Mesenchymal stem cell (in vitro differentiated cells and primary cell): ENCODE measurements at regions not wholly inside any gene's neighbourhood (a gene's known extent, or its start where the extent isn't known, plus 50 kb on each side); places are given as distances from the start of the nearest gene placed in this dataset.

Source experiments
- DNase-seq: peaks from one replicate; pipeline ENCODE4 v3.0.0-alpha.2; 2013
- H2AFZ ChIP-seq: one replicate; pipeline ENCODE4 v1.6.1; 2013; ENCODE audit warnings: low read depth, mild to moderate bottlenecking, control low read depth, inconsistent platforms, low read length, moderate library complexity
- H2AK5ac ChIP-seq: 2 replicates; pipeline ENCODE4 v1.6.1; 2013; ENCODE audit warnings: low read length, moderate library complexity, mild to moderate bottlenecking, inconsistent platforms; ENCODE audit not compliant: severe bottlenecking
- H2BK120ac ChIP-seq: one replicate; pipeline ENCODE4 v1.6.1; 2013; ENCODE audit warnings: low read depth, mild to moderate bottlenecking, inconsistent platforms, low read length, moderate library complexity
- H2BK12ac ChIP-seq, 2 experiments: one replicate each; pipeline ENCODE4 v1.6.1; 2013; ENCODE audit warnings: inconsistent platforms in 2 of 2, low read length in 2 of 2, mild to moderate bottlenecking in 2 of 2, moderate library complexity in 2 of 2, control low read depth in 1 of 2
- H2BK15ac ChIP-seq: one replicate; pipeline ENCODE4 v1.6.1; 2013; ENCODE audit warnings: mild to moderate bottlenecking, low read depth, inconsistent platforms; ENCODE audit not compliant: poor library complexity, severe bottlenecking
- H2BK5ac ChIP-seq: 2 replicates; pipeline ENCODE4 v1.6.1; 2013; ENCODE audit warnings: low read depth, mild to moderate bottlenecking, low read length, control low read depth, inconsistent platforms; ENCODE audit not compliant: poor library complexity, severe bottlenecking
- H3K14ac ChIP-seq, 2 experiments: one replicate each; pipeline ENCODE4 v1.6.1; 2013; ENCODE audit warnings: inconsistent platforms in 2 of 2, low read length in 2 of 2, control low read depth in 1 of 2, mild to moderate bottlenecking in 1 of 2, moderate library complexity in 1 of 2
- H3K18ac ChIP-seq, 2 experiments: one replicate each; pipeline ENCODE4 v1.6.1; 2013; ENCODE audit warnings: inconsistent platforms in 2 of 2, low read length in 2 of 2, control low read depth in 1 of 2, low read depth in 1 of 2, mild to moderate bottlenecking in 1 of 2
- H3K23ac ChIP-seq, 2 experiments: one replicate each; pipeline ENCODE4 v1.6.1; 2013; ENCODE audit warnings: inconsistent platforms in 2 of 2, low read length in 2 of 2, mild to moderate bottlenecking in 2 of 2, moderate library complexity in 2 of 2, control low read depth in 1 of 2
- H3K27ac ChIP-seq: 2 replicates; pipeline ENCODE4 v1.5.1; 2013; ENCODE audit warnings: mild to moderate bottlenecking, moderate library complexity, low read length, control low read depth, inconsistent platforms; ENCODE audit not compliant: poor library complexity, severe bottlenecking
- H3K27me3 ChIP-seq, 2 experiments: 2 replicates each; pipeline versions ENCODE4 v1.6.1 to v1.7.0; 2013; ENCODE audit warnings: low read length in 2 of 2, mild to moderate bottlenecking in 2 of 2, moderate library complexity in 2 of 2, control low read depth in 1 of 2, inconsistent platforms in 1 of 2; ENCODE audit not compliant: control insufficient read depth in 1 of 2, insufficient read depth in 1 of 2
- H3K36me3 ChIP-seq, 2 experiments: 2 replicates each; pipeline versions ENCODE4 v1.6.1 to v1.7.0; 2013; ENCODE audit warnings: low read length in 2 of 2, control low read depth in 1 of 2, inconsistent platforms in 1 of 2, low read depth in 1 of 2, mild to moderate bottlenecking in 1 of 2; ENCODE audit not compliant: insufficient read depth in 2 of 2, control insufficient read depth in 1 of 2
- H3K4ac ChIP-seq, 2 experiments: one replicate each; pipeline ENCODE4 v1.6.1; 2013; ENCODE audit warnings: inconsistent platforms in 2 of 2, low read length in 2 of 2, mild to moderate bottlenecking in 2 of 2, moderate library complexity in 2 of 2, control low read depth in 1 of 2, low read depth in 1 of 2
- H3K4me1 ChIP-seq: 2 replicates; pipeline ENCODE4 v1.6.1; 2013; ENCODE audit warnings: low read depth, low read length, control low read depth; ENCODE audit not compliant: control insufficient read depth, insufficient read depth
- H3K4me2 ChIP-seq: 2 replicates; pipeline ENCODE4 v1.6.1; 2013; ENCODE audit warnings: low read length, mild to moderate bottlenecking, inconsistent platforms; ENCODE audit not compliant: poor library complexity, severe bottlenecking
- H3K4me3 ChIP-seq, 2 experiments: 2 replicates each; pipeline versions ENCODE4 v1.5.1 to v1.7.0; 2013; ENCODE audit warnings: low read length in 2 of 2, mild to moderate bottlenecking in 2 of 2, control low read depth in 1 of 2, low read depth in 1 of 2; ENCODE audit not compliant: insufficient read depth in 1 of 2
- H3K79me1 ChIP-seq: replicated peaks from 2 replicates; pipeline ENCODE4 v1.6.1; 2013; ENCODE audit warnings: mild to moderate bottlenecking, control low read depth, low read length, inconsistent platforms; ENCODE audit not compliant: poor library complexity, severe bottlenecking
- H3K9ac ChIP-seq: 2 replicates; pipeline ENCODE4 v1.7.0; 2013; ENCODE audit warnings: mild to moderate bottlenecking, low read length, moderate library complexity
- H3K9me3 ChIP-seq: 2 replicates; pipeline ENCODE4 v1.7.0; 2013; ENCODE audit warnings: mild to moderate bottlenecking, low read length; ENCODE audit not compliant: control insufficient read depth
- H4K8ac ChIP-seq: one replicate; pipeline ENCODE4 v1.6.1; 2013; ENCODE audit warnings: inconsistent platforms, mild to moderate bottlenecking, low read length, moderate library complexity
- H4K91ac ChIP-seq: one replicate; pipeline ENCODE4 v1.6.1; 2013; ENCODE audit warnings: mild to moderate bottlenecking, low read length, inconsistent platforms
- WGBS: methylation state at CpG from one replicate; pipeline ENCODE4 v1.1.7; 2013; ENCODE audit warnings: mixed read lengths; 5-methylcytosine and 5-hydroxymethylcytosine counted together

- Histone ChIP-seq H3K27me3 (no peaks in the 10 kb centered on the region), H3K4me1 (peaks cover 3% of the 10 kb centered on the region), H3K9me3 (no peaks in the 10 kb centered on the region), H3K4me3 (no peak overlapping the region), H2BK5ac (no peak overlapping the region), H2BK12ac (no peak overlapping the region), H4K91ac (no peak overlapping the region), H3K23ac (no peak overlapping the region), H2BK15ac (no peak overlapping the region), H3K14ac (no peak overlapping the region), H2BK120ac (no peak overlapping the region), H2AFZ (no peak overlapping the region), H3K79me1 (no peaks in the 10 kb centered on the region), H2AK5ac (no peak overlapping the region), H3K9ac (no peak overlapping the region), H3K27ac (no peak overlapping the region), H3K4ac (no peak overlapping the region), H3K36me3 (no peaks in the 10 kb centered on the region), H4K8ac (no peak overlapping the region), H3K4me2 (no peak overlapping the region), H3K18ac (no peak overlapping the region)
- DNase-seq: no peak
- 100% methylated on average over 1 of the region's 1 CpG for WGBS
These were observed 102.3 kb upstream of the GNG12 start for GRCh38 chr1:67935560-67935959.

GRCh38 chr1:67931198-67931597 lies 97.9 kb upstream of the GNG12 start:
- Histone ChIP-seq H3K9ac (no peak overlapping the region), H2BK120ac (no peak overlapping the region), H3K36me3 (no peaks in the 10 kb centered on the region), H3K14ac (no peak overlapping the region), H3K4me1 (no peaks in the 10 kb centered on the region), H2BK5ac (no peak overlapping the region), H4K91ac (no peak overlapping the region), H3K23ac (no peak overlapping the region), H2BK12ac (no peak overlapping the region), H2AK5ac (no peak overlapping the region), H3K9me3 (no peaks in the 10 kb centered on the region), H3K27ac (no peak overlapping the region), H3K18ac (no peak overlapping the region), H3K4me2 (no peak overlapping the region), H3K4me3 (no peak overlapping the region), H3K27me3 (no peaks in the 10 kb centered on the region), H2BK15ac (no peak overlapping the region), H3K4ac (no peak overlapping the region), H2AFZ (no peak overlapping the region), H4K8ac (no peak overlapping the region), H3K79me1 (no peaks in the 10 kb centered on the region)
- no CpG with 5 or more reads among the region's 3 CpGs for WGBS
- DNase-seq: no peak

- H3K27me3 ChIP-seq: no peaks in the 10 kb centered on the region
- H2BK120ac ChIP-seq: no peak overlapping the region
- H3K18ac ChIP-seq: no peak overlapping the region
- no peak overlapping the region for H3K4me2 ChIP-seq
- H2AFZ ChIP-seq: no peak overlapping the region
- H3K9me3 ChIP-seq: no peaks in the 10 kb centered on the region
- H3K27ac ChIP-seq: no peak overlapping the region
- WGBS: 83% methylated on average over 1 of the region's 1 CpG
- H3K14ac ChIP-seq: no peak overlapping the region
- H2BK5ac ChIP-seq: no peak overlapping the region
- H4K91ac ChIP-seq: no peak overlapping the region
- DNase-seq: no peak
- H3K4me1 ChIP-seq: no peaks in the 10 kb centered on the region
- no peak overlapping the region for H2BK15ac ChIP-seq
- H3K79me1 ChIP-seq: no peaks in the 10 kb centered on the region
- H2AK5ac ChIP-seq: no peak overlapping the region
- no peak overlapping the region for H3K9ac ChIP-seq
- no peak overlapping the region for H2BK12ac ChIP-seq
- H4K8ac ChIP-seq: no peak overlapping the region
- H3K36me3 ChIP-seq: no peaks in the 10 kb centered on the region
- no peak overlapping the region for H3K23ac ChIP-seq
- H3K4me3 ChIP-seq: no peak overlapping the region
- H3K4ac ChIP-seq: no peak overlapping the region
These were observed 89.8 kb upstream of the GNG12 start for GRCh38 chr1:67923074-67923473.

GRCh38 chr1:67921725-67922489 lies 88.6 kb upstream of the GNG12 start:
- Histone ChIP-seq H3K9me3 (no peaks in the 10 kb centered on the region), H3K79me1 (no peaks in the 10 kb centered on the region), H2BK15ac (no peak overlapping the region), H3K27me3 (no peaks in the 10 kb centered on the region), H2BK120ac (no peak overlapping the region), H4K91ac (no peak overlapping the region), H3K23ac (no peak overlapping the region), H3K4me2 (no peak overlapping the region), H3K4me1 (no peaks in the 10 kb centered on the region), H3K36me3 (no peaks in the 10 kb centered on the region), H2AFZ (no peak overlapping the region), H3K9ac (no peak overlapping the region), H3K4me3 (no peak overlapping the region), H3K4ac (no peak overlapping the region), H4K8ac (no peak overlapping the region), H3K27ac (no peak overlapping the region), H3K14ac (no peak overlapping the region), H2AK5ac (no peak overlapping the region), H2BK5ac (no peak overlapping the region), H2BK12ac (no peak overlapping the region), H3K18ac (no peak overlapping the region)
- DNase-seq: no peak
- 93% methylated on average over 3 of the region's 4 CpGs for WGBS
